ENCODE measurements at regions not wholly inside any gene's neighbourhood (a gene's known extent, or its start where the extent isn't known, plus 50 kb on each side); places are given as distances from the start of the nearest gene placed in this dataset.

- Histone ChIP-seq H3K27ac (ENCODE audit: low read depth, low read length, poor library complexity, severe bottlenecking) (no peak overlapping the region), H2AFZ (ENCODE audit: low read length) (no peak overlapping the region), H4K20me1 (ENCODE audit: insufficient read depth, low read length) (no peaks in the 10 kb centered on the region), H3K9me2 (ENCODE audit: insufficient read depth, low read length) (no peaks in the 10 kb centered on the region), H3K9me3 (ENCODE audit: low read length) (no peaks in the 10 kb centered on the region), H3K79me2 (ENCODE audit: insufficient read depth, low read depth, low read length) (no peaks in the 10 kb centered on the region), H3K4me3 (ENCODE audit: low read depth, low read length, poor library complexity, severe bottlenecking) (no peak overlapping the region), H3K4me1 (ENCODE audit: insufficient read depth, low read length, poor library complexity, severe bottlenecking) (peaks cover 4% of the 10 kb centered on the region), H3K4me2 (ENCODE audit: low read length) (no peak overlapping the region), H3K36me3 (ENCODE audit: insufficient read depth, low read length) (no peaks in the 10 kb centered on the region)
- no TSS peak for BruUV-seq (replicated peaks)
- ChIA-PET POLR2A (interaction anchor here (0.6 kb wide), 1 partner anchor 17 kb away, joined by 3 read pairs; no protein-coding TSS in a partner anchor), CTCF (ENCODE audit: unreplicated experiment) (no interaction called here)
- TF ChIP-seq CTCF (conservative IDR thresholded peaks at IDR 0.05; ENCODE audit: low read length), result no peak
- no peak for TF ChIP-seq EZH2phosphoT487 (IDR thresholded peaks at IDR 0.05; ENCODE audit: borderline replicate concordance, low read depth, low read length)
- DNase-seq (ENCODE audit: low spot score), result no peak
- intact Hi-C loops (cut with micrococcal nuclease; ENCODE audit: unreplicated experiment), result loop anchor here (1.0 to 2.0 kb wide), 2 partner anchors 140 to 392 kb away; no protein-coding TSS in a partner anchor
These were observed 79.8 kb upstream of the TSPAN11 start for GRCh38 chr12:30846776-30847175.

- H3K4me1 ChIP-seq (ENCODE audit: insufficient read depth, low read length, poor library complexity, severe bottlenecking), result no peaks in the 10 kb centered on the region
- CTCF ChIA-PET (ENCODE audit: unreplicated experiment), result no interaction called here
- H2AFZ ChIP-seq (ENCODE audit: low read length), result no peak overlapping the region
- no peaks in the 10 kb centered on the region for H3K79me2 ChIP-seq (ENCODE audit: insufficient read depth, low read depth, low read length)
- no peaks in the 10 kb centered on the region for H3K9me2 ChIP-seq (ENCODE audit: insufficient read depth, low read length)
- H3K4me3 ChIP-seq (ENCODE audit: low read depth, low read length, poor library complexity, severe bottlenecking), result no peak overlapping the region
- POLR2A ChIA-PET, result no interaction called here
- no TSS peak for BruUV-seq (replicated peaks)
- H3K36me3 ChIP-seq (ENCODE audit: insufficient read depth, low read length), result no peaks in the 10 kb centered on the region
- H4K20me1 ChIP-seq (ENCODE audit: insufficient read depth, low read length), result no peaks in the 10 kb centered on the region
- no peak overlapping the region for H3K27ac ChIP-seq (ENCODE audit: low read depth, low read length, poor library complexity, severe bottlenecking)
- no peak overlapping the region for H3K4me2 ChIP-seq (ENCODE audit: low read length)
- intact Hi-C loops (cut with micrococcal nuclease; ENCODE audit: unreplicated experiment), result loop anchor here (2.0 kb wide), 1 partner anchor 393 kb away; no protein-coding TSS in a partner anchor
- DNase-seq (ENCODE audit: low spot score), result no peak
- no peaks in the 10 kb centered on the region for H3K9me3 ChIP-seq (ENCODE audit: low read length)
- no peak for TF ChIP-seq EZH2phosphoT487 (IDR thresholded peaks at IDR 0.05; ENCODE audit: borderline replicate concordance, low read depth, low read length)
- no peak for TF ChIP-seq CTCF (conservative IDR thresholded peaks at IDR 0.05; ENCODE audit: low read length)
These were observed 80.9 kb upstream of the TSPAN11 start for GRCh38 chr12:30845676-30846075.

GRCh38 chr12:30843211-30843610, 83.3 kb upstream of the TSPAN11 start:
- ChIA-PET CTCF (ENCODE audit: unreplicated experiment) (no interaction called here), POLR2A (interaction anchor here (0.6 kb wide), 1 partner anchor 65 kb away, joined by 3 read pairs; no protein-coding TSS in a partner anchor)
- H3K4me3 ChIP-seq (ENCODE audit: low read depth, low read length, poor library complexity, severe bottlenecking), result no peak overlapping the region
- no peak overlapping the region for H3K4me2 ChIP-seq (ENCODE audit: low read length)
- no peaks in the 10 kb centered on the region for H3K79me2 ChIP-seq (ENCODE audit: insufficient read depth, low read depth, low read length)
- H3K27ac ChIP-seq (ENCODE audit: low read depth, low read length, poor library complexity, severe bottlenecking), result no peak overlapping the region
- no peaks in the 10 kb centered on the region for H3K9me2 ChIP-seq (ENCODE audit: insufficient read depth, low read length)
- no peaks in the 10 kb centered on the region for H3K4me1 ChIP-seq (ENCODE audit: insufficient read depth, low read length, poor library complexity, severe bottlenecking)
- intact Hi-C loops (cut with micrococcal nuclease; ENCODE audit: unreplicated experiment), result no loop called here
- TF ChIP-seq EZH2phosphoT487 (IDR thresholded peaks at IDR 0.05; ENCODE audit: borderline replicate concordance, low read depth, low read length), result no peak
- no peak for TF ChIP-seq CTCF (conservative IDR thresholded peaks at IDR 0.05; ENCODE audit: low read length)
- no peak overlapping the region for H2AFZ ChIP-seq (ENCODE audit: low read length)
- no peaks in the 10 kb centered on the region for H3K9me3 ChIP-seq (ENCODE audit: low read length)
- no TSS peak for BruUV-seq (replicated peaks)
- no peaks in the 10 kb centered on the region for H3K36me3 ChIP-seq (ENCODE audit: insufficient read depth, low read length)
- H4K20me1 ChIP-seq (ENCODE audit: insufficient read depth, low read length), result no peaks in the 10 kb centered on the region
- no peak for DNase-seq (ENCODE audit: low spot score)
